ENCODE measurements at regions not wholly inside any gene's neighbourhood (a gene's known extent, or its start where the extent isn't known, plus 50 kb on each side); places are given as distances from the start of the nearest gene placed in this dataset.

DNA sequence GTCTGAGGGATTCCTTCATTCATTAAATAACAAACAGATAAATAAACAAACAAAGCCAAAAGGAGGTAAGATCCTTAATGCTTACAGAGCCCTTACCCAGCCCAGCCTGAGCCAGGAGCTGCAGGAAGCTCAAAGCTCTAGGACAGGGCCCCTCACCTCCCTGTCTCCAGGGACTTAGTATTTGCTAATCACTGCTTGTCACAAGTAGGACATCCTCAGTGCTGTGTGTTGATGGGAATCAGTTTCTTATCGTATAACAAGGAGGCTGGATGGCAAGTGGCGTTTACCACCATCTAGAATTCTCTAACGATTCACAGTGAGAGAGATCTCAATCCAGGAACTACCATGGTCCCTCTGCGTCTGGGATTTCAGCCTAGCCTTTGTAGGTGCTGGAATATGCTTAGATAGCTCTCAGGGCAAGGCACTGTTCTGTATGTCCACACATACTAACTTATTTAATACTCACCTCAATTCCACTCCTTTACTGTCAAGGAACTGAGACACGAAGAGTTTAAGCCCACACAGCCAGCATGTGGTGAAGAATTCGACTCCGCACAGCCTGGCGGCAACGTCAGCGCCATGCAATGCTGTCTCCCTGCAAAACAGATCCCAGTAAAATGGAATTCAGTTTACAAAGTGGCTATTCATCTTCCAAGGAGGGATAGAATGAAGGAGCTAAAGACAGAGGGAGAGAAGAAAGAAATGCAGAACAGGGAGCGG, 164.8 kb downstream of the MYCN start:
- no peak for TF ChIP-seq CSDC2 (CRISPR knock-in tag; IDR thresholded peaks at IDR 0.05)
- TF ChIP-seq RARB (CRISPR knock-in tag; IDR thresholded peaks at IDR 0.05): no peak
- TF ChIP-seq, protein P1, sequence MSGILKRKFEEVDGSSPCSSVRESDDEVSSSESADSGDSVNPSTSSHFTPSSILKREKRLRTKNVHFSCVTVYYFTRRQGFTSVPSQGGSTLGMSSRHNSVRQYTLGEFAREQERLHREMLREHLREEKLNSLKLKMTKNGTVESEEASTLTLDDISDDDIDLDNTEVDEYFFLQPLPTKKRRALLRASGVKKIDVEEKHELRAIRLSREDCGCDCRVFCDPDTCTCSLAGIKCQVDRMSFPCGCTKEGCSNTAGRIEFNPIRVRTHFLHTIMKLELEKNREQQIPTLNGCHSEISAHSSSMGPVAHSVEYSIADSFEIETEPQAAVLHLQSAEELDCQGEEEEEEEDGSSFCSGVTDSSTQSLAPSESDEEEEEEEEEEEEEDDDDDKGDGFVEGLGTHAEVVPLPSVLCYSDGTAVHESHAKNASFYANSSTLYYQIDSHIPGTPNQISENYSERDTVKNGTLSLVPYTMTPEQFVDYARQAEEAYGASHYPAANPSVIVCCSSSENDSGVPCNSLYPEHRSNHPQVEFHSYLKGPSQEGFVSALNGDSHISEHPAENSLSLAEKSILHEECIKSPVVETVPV (CRISPR knock-in tag; IDR thresholded peaks at IDR 0.05): no peak
- no peak for TF ChIP-seq ZFP30 (CRISPR knock-in tag; IDR thresholded peaks at IDR 0.05)
- no peak for TF ChIP-seq OSR1 (CRISPR knock-in tag; IDR thresholded peaks at IDR 0.05)
- TF ChIP-seq, protein P2, sequence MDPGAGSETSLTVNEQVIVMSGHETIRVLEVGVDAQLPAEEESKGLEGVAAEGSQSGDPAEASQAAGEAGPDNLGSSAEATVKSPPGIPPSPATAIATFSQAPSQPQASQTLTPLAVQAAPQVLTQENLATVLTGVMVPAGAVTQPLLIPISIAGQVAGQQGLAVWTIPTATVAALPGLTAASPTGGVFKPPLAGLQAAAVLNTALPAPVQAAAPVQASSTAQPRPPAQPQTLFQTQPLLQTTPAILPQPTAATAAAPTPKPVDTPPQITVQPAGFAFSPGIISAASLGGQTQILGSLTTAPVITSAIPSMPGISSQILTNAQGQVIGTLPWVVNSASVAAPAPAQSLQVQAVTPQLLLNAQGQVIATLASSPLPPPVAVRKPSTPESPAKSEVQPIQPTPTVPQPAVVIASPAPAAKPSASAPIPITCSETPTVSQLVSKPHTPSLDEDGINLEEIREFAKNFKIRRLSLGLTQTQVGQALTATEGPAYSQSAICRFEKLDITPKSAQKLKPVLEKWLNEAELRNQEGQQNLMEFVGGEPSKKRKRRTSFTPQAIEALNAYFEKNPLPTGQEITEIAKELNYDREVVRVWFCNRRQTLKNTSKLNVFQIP (CRISPR knock-in tag; IDR thresholded peaks at IDR 0.05; ENCODE audit: borderline replicate concordance, low read depth): no peak
- no peak for TF ChIP-seq ISL1 (CRISPR knock-in tag; IDR thresholded peaks at IDR 0.05)
- no peak for TF ChIP-seq ZNF565 (CRISPR knock-in tag; conservative IDR thresholded peaks at IDR 0.05; ENCODE audit: low read depth)
- no peak for TF ChIP-seq ZNF8 (CRISPR knock-in tag; IDR thresholded peaks at IDR 0.05)
- no peak for TF ChIP-seq GLIS3 (CRISPR knock-in tag; IDR thresholded peaks at IDR 0.05)
- TF ChIP-seq, protein P3, sequence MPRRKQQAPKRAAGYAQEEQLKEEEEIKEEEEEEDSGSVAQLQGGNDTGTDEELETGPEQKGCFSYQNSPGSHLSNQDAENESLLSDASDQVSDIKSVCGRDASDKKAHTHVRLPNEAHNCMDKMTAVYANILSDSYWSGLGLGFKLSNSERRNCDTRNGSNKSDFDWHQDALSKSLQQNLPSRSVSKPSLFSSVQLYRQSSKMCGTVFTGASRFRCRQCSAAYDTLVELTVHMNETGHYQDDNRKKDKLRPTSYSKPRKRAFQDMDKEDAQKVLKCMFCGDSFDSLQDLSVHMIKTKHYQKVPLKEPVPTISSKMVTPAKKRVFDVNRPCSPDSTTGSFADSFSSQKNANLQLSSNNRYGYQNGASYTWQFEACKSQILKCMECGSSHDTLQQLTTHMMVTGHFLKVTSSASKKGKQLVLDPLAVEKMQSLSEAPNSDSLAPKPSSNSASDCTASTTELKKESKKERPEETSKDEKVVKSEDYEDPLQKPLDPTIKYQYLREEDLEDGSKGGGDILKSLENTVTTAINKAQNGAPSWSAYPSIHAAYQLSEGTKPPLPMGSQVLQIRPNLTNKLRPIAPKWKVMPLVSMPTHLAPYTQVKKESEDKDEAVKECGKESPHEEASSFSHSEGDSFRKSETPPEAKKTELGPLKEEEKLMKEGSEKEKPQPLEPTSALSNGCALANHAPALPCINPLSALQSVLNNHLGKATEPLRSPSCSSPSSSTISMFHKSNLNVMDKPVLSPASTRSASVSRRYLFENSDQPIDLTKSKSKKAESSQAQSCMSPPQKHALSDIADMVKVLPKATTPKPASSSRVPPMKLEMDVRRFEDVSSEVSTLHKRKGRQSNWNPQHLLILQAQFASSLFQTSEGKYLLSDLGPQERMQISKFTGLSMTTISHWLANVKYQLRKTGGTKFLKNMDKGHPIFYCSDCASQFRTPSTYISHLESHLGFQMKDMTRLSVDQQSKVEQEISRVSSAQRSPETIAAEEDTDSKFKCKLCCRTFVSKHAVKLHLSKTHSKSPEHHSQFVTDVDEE (CRISPR knock-in tag; IDR thresholded peaks at IDR 0.05): no peak
- TF ChIP-seq BACH2 (CRISPR knock-in tag; IDR thresholded peaks at IDR 0.05; ENCODE audit: borderline replicate concordance): no peak
- TF ChIP-seq ZC3H10 (CRISPR knock-in tag; IDR thresholded peaks at IDR 0.05): no peak
- TF ChIP-seq TOX (CRISPR knock-in tag; IDR thresholded peaks at IDR 0.05; ENCODE audit: borderline replicate concordance): no peak
- no peak for TF ChIP-seq ARNTL (CRISPR knock-in tag; IDR thresholded peaks at IDR 0.05; ENCODE audit: borderline replicate concordance, low read depth)
- no peak for TF ChIP-seq PPARA (CRISPR knock-in tag; IDR thresholded peaks at IDR 0.05; ENCODE audit: borderline replicate concordance)
- TF ChIP-seq, protein P4, sequence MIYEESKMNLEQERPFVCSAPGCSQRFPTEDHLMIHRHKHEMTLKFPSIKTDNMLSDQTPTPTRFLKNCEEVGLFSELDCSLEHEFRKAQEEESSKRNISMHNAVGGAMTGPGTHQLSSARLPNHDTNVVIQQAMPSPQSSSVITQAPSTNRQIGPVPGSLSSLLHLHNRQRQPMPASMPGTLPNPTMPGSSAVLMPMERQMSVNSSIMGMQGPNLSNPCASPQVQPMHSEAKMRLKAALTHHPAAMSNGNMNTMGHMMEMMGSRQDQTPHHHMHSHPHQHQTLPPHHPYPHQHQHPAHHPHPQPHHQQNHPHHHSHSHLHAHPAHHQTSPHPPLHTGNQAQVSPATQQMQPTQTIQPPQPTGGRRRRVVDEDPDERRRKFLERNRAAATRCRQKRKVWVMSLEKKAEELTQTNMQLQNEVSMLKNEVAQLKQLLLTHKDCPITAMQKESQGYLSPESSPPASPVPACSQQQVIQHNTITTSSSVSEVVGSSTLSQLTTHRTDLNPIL (CRISPR knock-in tag; IDR thresholded peaks at IDR 0.05; ENCODE audit: low read depth): no peak
- TF ChIP-seq, protein P5, sequence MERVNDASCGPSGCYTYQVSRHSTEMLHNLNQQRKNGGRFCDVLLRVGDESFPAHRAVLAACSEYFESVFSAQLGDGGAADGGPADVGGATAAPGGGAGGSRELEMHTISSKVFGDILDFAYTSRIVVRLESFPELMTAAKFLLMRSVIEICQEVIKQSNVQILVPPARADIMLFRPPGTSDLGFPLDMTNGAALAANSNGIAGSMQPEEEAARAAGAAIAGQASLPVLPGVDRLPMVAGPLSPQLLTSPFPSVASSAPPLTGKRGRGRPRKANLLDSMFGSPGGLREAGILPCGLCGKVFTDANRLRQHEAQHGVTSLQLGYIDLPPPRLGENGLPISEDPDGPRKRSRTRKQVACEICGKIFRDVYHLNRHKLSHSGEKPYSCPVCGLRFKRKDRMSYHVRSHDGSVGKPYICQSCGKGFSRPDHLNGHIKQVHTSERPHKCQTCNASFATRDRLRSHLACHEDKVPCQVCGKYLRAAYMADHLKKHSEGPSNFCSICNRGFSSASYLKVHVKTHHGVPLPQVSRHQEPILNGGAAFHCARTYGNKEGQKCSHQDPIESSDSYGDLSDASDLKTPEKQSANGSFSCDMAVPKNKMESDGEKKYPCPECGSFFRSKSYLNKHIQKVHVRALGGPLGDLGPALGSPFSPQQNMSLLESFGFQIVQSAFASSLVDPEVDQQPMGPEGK (CRISPR knock-in tag; IDR thresholded peaks at IDR 0.05; ENCODE audit: borderline replicate concordance): no peak
- no peak for TF ChIP-seq SNAI2 (CRISPR knock-in tag; IDR thresholded peaks at IDR 0.05)
- no peak for ATAC-seq

DNA sequence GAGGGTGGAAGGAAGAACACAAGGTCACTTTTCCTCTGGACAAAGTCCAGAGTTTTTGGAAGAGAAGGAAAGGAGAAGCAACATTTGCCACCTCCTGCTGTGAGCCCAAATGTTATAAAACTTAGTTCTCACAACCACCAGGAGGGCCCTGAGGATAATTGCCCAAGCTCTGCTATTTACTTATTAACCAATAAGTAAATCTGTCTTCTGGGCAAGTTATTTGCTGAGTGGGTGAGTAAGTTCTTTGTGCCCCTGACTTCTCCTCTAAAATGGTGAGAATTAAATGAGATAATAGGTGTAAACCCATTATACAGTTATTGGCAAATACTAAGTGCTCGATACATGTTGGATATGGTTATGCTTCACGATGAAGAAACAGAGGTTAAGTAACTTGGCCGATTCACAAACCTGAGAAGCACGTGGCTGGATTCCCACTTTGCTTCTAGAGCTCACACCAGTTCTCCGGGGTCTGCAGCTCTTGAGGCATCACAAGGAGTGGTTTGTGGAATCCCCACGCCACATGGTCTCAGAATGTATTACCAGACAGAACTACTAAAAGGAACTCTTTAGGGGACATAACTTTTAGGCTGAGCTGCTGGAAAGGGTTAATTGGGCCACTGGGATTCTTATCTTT, 164.1 kb downstream of the MYCN start:
- no peak for ATAC-seq
- TF ChIP-seq ZC3H10 (CRISPR knock-in tag; IDR thresholded peaks at IDR 0.05) (no peak), OSR1 (CRISPR knock-in tag; IDR thresholded peaks at IDR 0.05) (no peak), ZNF70 (CRISPR knock-in tag; IDR thresholded peaks at IDR 0.05) (no peak), ARNTL (CRISPR knock-in tag; IDR thresholded peaks at IDR 0.05; ENCODE audit: borderline replicate concordance, low read depth) (no peak), BACH2 (CRISPR knock-in tag; IDR thresholded peaks at IDR 0.05; ENCODE audit: borderline replicate concordance) (no peak), PPARA (CRISPR knock-in tag; IDR thresholded peaks at IDR 0.05; ENCODE audit: borderline replicate concordance) (no peak), ZNF565 (CRISPR knock-in tag; conservative IDR thresholded peaks at IDR 0.05; ENCODE audit: low read depth) (no peak), ZFP30 (CRISPR knock-in tag; IDR thresholded peaks at IDR 0.05) (no peak), SNAI2 (CRISPR knock-in tag; IDR thresholded peaks at IDR 0.05) (no peak)
- TF ChIP-seq, protein P5 (CRISPR knock-in tag; IDR thresholded peaks at IDR 0.05; ENCODE audit: borderline replicate concordance): no peak
- TF ChIP-seq, protein P3 (CRISPR knock-in tag; IDR thresholded peaks at IDR 0.05): no peak
- TF ChIP-seq, protein P2 (CRISPR knock-in tag; IDR thresholded peaks at IDR 0.05; ENCODE audit: borderline replicate concordance, low read depth): no peak
